ENCODE measurements at regions not wholly inside any gene's neighbourhood (a gene's known extent, or its start where the extent isn't known, plus 50 kb on each side); places are given as distances from the start of the nearest gene placed in this dataset.

- Histone ChIP-seq H3K36me3 (replicated peaks; ENCODE audit: control insufficient read depth, insufficient read depth, low read length) (no peaks in the 10 kb centered on the region), H3K4me3 (ENCODE audit: insufficient read depth, low read depth, low read length) (no peak overlapping the region), H3K27me3 (ENCODE audit: control insufficient read depth, insufficient read depth, low read length) (no peaks in the 10 kb centered on the region)
- no peak for DNase-seq
Observed at GRCh38 chr12:13597166-13597565, 384.2 kb downstream of the GRIN2B start.

DNA sequence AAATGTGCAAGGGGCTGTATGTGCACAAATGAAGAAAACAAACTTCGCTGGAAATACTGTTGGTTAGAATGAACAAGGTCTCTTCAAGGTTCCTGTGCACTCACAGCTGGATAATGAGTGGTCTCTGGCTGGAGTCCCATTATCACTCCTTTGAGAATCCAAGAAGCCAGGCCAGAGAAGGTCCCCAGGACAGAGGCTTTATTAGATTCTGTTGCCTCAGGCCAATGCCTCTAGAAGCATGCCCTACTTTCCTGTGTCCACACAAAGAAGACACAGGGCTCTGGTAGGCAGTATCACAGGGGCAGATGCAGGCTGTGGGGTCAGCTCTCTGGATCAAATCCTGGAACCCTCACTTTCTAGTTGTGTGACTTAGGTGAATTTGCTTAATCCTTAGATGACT lies 384.7 kb downstream of the GRIN2B start:
- H3K27me3 ChIP-seq (ENCODE audit: control insufficient read depth, insufficient read depth, low read length), result no peaks in the 10 kb centered on the region
- no peaks in the 10 kb centered on the region for H3K36me3 ChIP-seq (replicated peaks; ENCODE audit: control insufficient read depth, insufficient read depth, low read length)
- DNase-seq, result no peak
- H3K4me3 ChIP-seq (ENCODE audit: insufficient read depth, low read depth, low read length), result no peak overlapping the region

GRCh38 chr12:13595536-13596443 lies 385.6 kb downstream of the GRIN2B start:
- H3K36me3 ChIP-seq (replicated peaks; ENCODE audit: control insufficient read depth, insufficient read depth, low read length), result no peaks in the 10 kb centered on the region
- no peaks in the 10 kb centered on the region for H3K27me3 ChIP-seq (ENCODE audit: control insufficient read depth, insufficient read depth, low read length)
- no peak for DNase-seq
- H3K4me3 ChIP-seq (ENCODE audit: insufficient read depth, low read depth, low read length), result no peak overlapping the region

GRCh38 chr12:13594731-13595514 lies 386.5 kb downstream of the GRIN2B start:
- no peaks in the 10 kb centered on the region for H3K27me3 ChIP-seq (ENCODE audit: control insufficient read depth, insufficient read depth, low read length)
- H3K4me3 ChIP-seq (ENCODE audit: insufficient read depth, low read depth, low read length), result no peak overlapping the region
- no peak for DNase-seq
- no peaks in the 10 kb centered on the region for H3K36me3 ChIP-seq (replicated peaks; ENCODE audit: control insufficient read depth, insufficient read depth, low read length)

GRCh38 chr12:13592063-13592942 lies 389.1 kb downstream of the GRIN2B start:
- no peak overlapping the region for H3K4me3 ChIP-seq (ENCODE audit: insufficient read depth, low read depth, low read length)
- no peak for DNase-seq
- no peaks in the 10 kb centered on the region for H3K27me3 ChIP-seq (ENCODE audit: control insufficient read depth, insufficient read depth, low read length)

DNA sequence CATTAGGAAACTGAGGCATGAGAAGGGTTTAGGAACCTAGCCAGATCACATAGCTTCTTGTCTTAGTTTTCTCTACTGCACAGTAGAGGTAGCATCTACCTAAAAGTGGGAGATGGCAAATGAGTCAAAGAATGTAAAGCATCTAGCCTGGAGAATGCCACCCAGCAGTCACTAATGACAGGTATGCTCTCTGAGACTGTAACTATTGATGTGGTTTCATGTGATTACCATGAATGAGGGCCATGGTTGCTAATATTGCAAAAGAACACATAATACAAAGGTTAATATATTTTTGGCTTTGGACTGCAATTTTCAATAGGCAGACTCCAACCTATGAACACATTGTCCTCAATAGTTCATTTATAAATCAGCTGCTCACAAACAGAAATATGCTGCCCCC lies 389.9 kb downstream of the GRIN2B start:
- no peaks in the 10 kb centered on the region for H3K27me3 ChIP-seq (ENCODE audit: control insufficient read depth, insufficient read depth, low read length)

More at GRCh38 chr12:13592063-13592942, 389.1 kb downstream of the GRIN2B start:
- no peaks in the 10 kb centered on the region for H3K36me3 ChIP-seq (replicated peaks; ENCODE audit: control insufficient read depth, insufficient read depth, low read length)

DNA sequence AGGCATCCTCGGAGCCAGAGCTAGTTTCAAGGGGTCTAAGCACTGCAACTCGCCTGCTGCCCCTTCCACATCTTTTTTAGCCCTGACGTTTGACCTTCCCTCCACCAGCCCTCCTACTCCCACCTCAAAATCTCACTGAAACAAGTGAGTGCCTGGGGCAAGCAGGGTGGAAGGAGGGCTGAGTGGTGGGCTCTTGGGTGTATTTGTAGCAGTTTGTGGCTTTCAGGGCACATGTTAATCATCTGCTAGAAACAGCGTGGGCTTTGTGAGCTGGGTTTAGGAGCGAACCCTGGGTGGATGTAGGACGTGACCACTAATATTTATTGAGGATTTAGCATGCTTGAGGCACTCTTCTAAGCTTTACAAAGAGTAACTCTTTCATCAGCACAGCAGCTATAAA lies 390.3 kb downstream of the GRIN2B start:
- Histone ChIP-seq H3K27me3 (ENCODE audit: control insufficient read depth, insufficient read depth, low read length) (no peaks in the 10 kb centered on the region), H3K36me3 (replicated peaks; ENCODE audit: control insufficient read depth, insufficient read depth, low read length) (no peaks in the 10 kb centered on the region), H3K4me3 (ENCODE audit: insufficient read depth, low read depth, low read length) (no peak overlapping the region)
- no peak for DNase-seq

More for the DNA sequence above, 389.9 kb downstream of the GRIN2B start:
- Histone ChIP-seq H3K4me3 (ENCODE audit: insufficient read depth, low read depth, low read length) (no peak overlapping the region), H3K36me3 (replicated peaks; ENCODE audit: control insufficient read depth, insufficient read depth, low read length) (no peaks in the 10 kb centered on the region)
- DNase-seq, result no peak

GRCh38 chr12:13588574-13588973 lies 392.0 kb downstream of the EMP1 start:
- H3K27me3 ChIP-seq (ENCODE audit: control insufficient read depth, insufficient read depth, low read length), result no peaks in the 10 kb centered on the region
- H3K36me3 ChIP-seq (replicated peaks; ENCODE audit: control insufficient read depth, insufficient read depth, low read length), result no peaks in the 10 kb centered on the region
- no peak overlapping the region for H3K4me3 ChIP-seq (ENCODE audit: insufficient read depth, low read depth, low read length)
- no peak for DNase-seq

GRCh38 chr12:13587721-13588390 lies 391.3 kb downstream of the EMP1 start:
- H3K4me3 ChIP-seq (ENCODE audit: insufficient read depth, low read depth, low read length), result no peak overlapping the region
- DNase-seq, result no peak
- H3K27me3 ChIP-seq (ENCODE audit: control insufficient read depth, insufficient read depth, low read length), result no peaks in the 10 kb centered on the region
- no peaks in the 10 kb centered on the region for H3K36me3 ChIP-seq (replicated peaks; ENCODE audit: control insufficient read depth, insufficient read depth, low read length)

DNA sequence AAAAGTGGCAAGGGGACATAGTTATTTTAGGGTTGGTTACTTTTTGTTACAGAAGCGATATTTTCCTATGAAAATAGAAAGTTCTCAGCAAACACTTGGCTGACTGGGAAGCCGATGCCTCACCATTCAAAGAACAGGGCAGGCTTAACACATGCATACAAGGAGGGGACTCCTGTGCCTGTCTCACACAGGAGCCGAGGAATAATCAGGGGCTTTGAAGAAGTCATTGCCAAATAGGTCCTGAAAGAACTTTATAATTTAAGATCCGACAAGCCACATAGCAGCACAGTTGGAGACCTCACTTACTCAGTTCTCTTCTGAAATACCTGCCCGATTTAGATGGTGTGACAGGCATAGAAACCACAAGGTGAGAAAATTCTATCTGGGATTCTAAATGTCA lies 389.8 kb downstream of the EMP1 start:
- H3K27me3 ChIP-seq (ENCODE audit: control insufficient read depth, insufficient read depth, low read length), result no peaks in the 10 kb centered on the region
- H3K36me3 ChIP-seq (replicated peaks; ENCODE audit: control insufficient read depth, insufficient read depth, low read length), result no peaks in the 10 kb centered on the region
- no peak for DNase-seq
- H3K4me3 ChIP-seq (ENCODE audit: insufficient read depth, low read depth, low read length), result no peak overlapping the region

- DNase-seq, result no peak
- Histone ChIP-seq H3K4me3 (ENCODE audit: insufficient read depth, low read depth, low read length) (no peak overlapping the region), H3K27me3 (ENCODE audit: control insufficient read depth, insufficient read depth, low read length) (no peaks in the 10 kb centered on the region), H3K36me3 (replicated peaks; ENCODE audit: control insufficient read depth, insufficient read depth, low read length) (no peaks in the 10 kb centered on the region)
Observed at GRCh38 chr12:13584541-13584940, 388.0 kb downstream of the EMP1 start.

DNA sequence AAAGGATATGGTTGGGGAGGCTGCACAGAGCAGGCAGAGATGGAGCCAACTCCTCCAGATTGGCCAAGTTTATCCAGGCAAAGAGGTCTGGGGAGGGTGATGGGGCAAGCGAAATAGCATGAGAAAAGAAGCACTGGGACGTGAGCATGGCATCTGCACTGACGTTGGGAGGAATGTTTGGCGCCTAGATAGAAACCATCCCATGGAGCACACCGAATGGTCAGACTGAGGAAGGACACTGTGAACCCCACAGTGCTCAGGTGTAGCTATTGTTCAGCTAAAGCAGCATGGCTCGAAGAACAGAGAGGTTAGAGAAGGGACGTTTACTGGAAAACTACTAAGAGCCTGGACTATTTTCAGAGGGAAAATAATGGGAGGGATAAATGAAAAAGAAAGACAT lies 387.1 kb downstream of the EMP1 start:
- no peak overlapping the region for H3K4me3 ChIP-seq (ENCODE audit: insufficient read depth, low read depth, low read length)
- H3K27me3 ChIP-seq (ENCODE audit: control insufficient read depth, insufficient read depth, low read length), result no peaks in the 10 kb centered on the region
- H3K36me3 ChIP-seq (replicated peaks; ENCODE audit: control insufficient read depth, insufficient read depth, low read length), result no peaks in the 10 kb centered on the region
- DNase-seq, result no peak

GRCh38 chr12:13582421-13582820 lies 385.9 kb downstream of the EMP1 start:
- Histone ChIP-seq H3K36me3 (replicated peaks; ENCODE audit: control insufficient read depth, insufficient read depth, low read length) (no peaks in the 10 kb centered on the region), H3K27me3 (ENCODE audit: control insufficient read depth, insufficient read depth, low read length) (no peaks in the 10 kb centered on the region), H3K4me3 (ENCODE audit: insufficient read depth, low read depth, low read length) (no peak overlapping the region)
- DNase-seq, result no peak

DNA sequence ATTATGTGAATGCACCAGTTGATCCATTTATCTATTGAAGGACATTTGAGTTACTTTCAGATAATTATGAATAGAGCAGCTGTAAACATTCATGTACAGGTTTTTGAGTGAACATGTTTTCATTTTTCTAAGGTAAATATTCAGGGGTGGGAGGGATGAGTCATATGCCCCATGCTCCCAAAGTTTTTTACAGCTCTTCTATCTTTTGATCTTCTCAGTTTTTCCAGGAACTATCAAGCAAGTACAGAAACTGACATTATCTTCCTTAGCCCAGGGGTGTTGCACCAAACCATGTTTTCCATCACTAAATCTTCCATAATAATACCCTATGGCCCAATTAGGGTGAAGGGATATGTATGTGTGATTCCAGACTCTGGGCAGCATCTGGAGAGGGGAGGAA lies 384.5 kb downstream of the EMP1 start:
- Histone ChIP-seq H3K4me3 (ENCODE audit: insufficient read depth, low read depth, low read length) (no peak overlapping the region), H3K27me3 (ENCODE audit: control insufficient read depth, insufficient read depth, low read length) (no peaks in the 10 kb centered on the region), H3K36me3 (replicated peaks; ENCODE audit: control insufficient read depth, insufficient read depth, low read length) (no peaks in the 10 kb centered on the region)
- DNase-seq, result no peak
